HG02678 (cell line): ENCODE measurements at regions not wholly inside any gene's neighbourhood (a gene's known extent, or its start where the extent isn't known, plus 50 kb on each side); places are given as distances from the start of the nearest gene placed in this dataset.
"Not testable (repeated sequence)": the region's sequence is repeated elsewhere in the genome, so short reads cannot be mapped to it uniquely, and the experiment has no call there.

Source experiments
- ATAC-seq: cut with Tn5 transposase; IDR thresholded peaks from one replicate; pipeline ENCODE4 v1.9.1; 2021; ENCODE audit warnings: mild to moderate bottlenecking, moderate library complexity; ENCODE audit not compliant: unreplicated experiment

DNA sequence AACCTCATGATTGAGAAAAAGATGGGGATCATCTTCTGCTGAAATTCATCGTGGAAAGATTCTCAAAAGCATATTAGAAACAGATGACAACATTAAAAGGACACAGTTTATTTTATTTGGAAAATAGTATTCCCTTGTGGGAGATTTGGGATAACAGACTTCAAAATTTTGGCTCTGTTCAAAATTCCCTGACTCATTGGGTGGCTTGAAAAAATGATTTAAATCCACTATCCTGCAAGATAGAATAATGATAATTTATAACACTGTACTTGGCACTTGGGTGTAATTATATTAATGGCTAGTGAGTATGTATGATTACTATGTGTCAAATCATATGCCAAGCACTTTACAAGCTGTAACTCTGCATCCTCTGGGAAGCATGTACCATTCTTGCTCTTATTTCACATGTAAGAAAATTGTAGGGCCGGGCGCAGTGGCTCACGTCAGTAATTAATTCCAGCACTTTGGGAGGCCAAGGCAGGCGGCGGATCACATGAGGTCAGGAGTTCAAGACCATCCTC, 128.8 kb downstream of the LMNTD1 start:
- no peak for ATAC-seq

DNA sequence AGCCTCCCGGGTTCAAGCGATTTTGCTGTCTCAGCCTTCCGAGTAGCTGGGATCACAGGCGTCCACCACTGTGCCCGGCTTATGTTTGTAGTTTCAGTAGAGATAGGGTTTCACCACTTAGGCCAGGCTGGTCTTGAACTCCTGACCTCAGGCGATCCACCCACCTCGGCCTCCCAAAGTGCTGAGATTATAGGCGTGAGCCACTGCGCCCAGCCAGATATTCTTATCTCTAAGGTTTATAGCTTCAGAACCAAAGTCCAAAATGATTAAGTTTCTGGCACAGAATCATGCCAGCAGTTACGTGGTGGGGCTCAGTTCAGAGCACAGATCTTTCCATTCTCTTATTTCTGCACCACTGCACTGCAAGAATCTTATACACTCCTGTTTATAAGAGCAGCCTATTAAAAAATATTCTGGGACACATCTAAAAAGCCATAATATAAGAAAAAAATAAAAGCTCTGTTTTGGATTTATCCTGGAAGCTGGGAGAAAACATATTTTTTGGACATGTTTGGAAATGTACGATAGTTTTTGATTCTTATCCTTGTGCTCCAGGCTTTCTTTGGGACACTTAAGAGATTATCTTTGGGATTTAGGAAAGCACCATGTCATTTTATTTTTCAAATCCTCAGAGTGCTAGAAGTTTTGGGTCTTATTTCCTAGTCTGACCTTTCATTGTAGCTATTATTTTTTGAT, 129.6 kb downstream of the LMNTD1 start:
- ATAC-seq = no peak

DNA sequence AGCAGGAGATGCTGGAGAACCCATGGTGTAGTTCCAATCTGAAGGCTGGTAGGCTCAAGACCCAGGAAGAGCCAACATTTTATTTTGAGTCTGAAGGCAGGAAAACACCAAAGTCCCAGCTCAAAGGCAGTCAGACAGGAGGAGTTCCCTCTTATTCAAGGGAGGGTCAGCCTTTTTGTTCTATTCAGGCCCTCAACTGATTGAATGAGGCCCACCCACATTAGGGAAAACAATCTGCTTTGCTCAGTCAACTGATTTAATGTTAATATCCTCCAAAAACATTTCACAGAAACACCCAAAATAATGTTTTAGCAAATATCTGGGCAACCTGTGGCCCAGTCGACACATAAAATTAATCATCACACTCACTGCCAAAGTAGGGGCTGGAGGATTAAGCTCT, 130.8 kb downstream of the LMNTD1 start:
- no peak for ATAC-seq

DNA sequence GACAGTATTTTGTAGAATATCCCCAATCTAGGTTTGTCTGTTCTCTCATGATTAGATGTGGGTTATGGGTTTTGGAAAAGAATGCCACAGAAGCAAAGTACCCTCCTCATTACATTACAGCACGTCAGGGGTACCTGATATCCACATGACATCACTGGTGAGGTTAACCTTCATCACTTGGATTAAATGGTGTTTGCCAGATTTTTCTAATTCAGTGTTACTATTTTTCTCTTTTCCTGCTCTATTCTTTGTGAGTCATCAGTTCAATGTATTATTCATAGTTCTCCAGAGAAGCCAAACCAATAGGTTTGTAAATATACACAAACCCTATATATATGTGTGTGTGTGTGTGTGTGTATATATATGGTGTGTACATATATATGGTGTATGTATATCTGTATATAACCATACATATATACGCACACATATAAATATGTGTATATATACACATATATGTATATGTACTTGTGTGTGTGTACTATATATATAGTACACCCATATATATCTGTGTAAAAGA, 131.4 kb downstream of the LMNTD1 start:
- ATAC-seq = no peak

DNA sequence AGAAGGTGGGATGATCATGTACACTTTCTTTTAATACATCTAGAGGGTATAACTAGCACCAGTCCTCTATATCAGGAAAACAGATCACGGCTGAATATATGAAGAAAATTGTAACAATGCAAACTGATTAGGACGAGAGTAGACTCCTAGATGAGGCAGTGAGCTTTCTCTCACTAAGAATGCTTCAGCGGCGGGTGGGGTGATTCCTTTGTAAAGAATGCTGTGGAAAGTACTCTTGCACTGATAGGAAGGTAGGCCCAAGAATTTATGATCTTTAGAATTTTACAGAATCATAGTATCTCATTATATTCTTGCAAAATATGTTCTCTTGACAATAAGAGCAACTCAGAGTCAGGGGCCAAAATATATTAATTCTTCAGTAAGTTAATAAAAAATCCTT, 133.0 kb downstream of the LMNTD1 start:
- ATAC-seq = no peak

DNA sequence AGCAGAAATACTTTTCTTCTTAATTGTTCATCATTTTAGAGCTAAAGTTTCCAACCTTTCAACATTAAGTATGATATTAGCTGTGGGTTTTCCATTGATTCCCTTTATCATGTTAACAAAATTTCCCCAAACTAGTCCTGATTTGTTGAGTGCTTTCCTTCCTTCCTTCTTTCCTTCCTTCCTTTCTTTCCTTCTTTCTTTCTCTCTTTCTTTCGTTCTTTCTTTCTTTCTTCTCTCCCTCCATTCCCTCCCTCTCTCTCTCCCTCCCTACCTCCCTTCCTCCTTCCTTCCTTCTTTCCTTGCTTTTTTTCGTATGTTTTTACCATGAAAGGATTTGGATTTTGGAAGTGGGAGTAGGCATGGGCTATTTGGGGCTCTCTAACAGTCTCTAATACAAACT, 133.5 kb downstream of the LMNTD1 start:
- no peak for ATAC-seq

DNA sequence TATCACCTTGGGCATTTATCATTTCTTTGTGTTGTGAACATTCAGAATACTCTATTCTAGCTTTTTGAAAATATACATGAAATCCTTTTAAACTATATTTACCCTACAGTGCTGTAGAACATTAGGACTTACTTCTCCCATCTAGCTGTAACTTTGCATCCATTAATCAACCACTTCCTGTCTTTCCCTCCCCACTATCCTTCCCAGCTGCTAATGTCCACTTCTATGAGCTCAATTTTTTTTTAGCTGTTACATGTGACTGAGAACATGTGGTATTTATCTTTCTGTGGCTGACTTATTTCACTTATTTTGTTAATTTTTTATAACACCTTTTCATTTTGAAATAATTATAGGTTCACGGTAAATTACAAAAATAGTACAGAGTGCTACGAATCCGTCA, 136.0 kb downstream of the LMNTD1 start:
- no peak for ATAC-seq

DNA sequence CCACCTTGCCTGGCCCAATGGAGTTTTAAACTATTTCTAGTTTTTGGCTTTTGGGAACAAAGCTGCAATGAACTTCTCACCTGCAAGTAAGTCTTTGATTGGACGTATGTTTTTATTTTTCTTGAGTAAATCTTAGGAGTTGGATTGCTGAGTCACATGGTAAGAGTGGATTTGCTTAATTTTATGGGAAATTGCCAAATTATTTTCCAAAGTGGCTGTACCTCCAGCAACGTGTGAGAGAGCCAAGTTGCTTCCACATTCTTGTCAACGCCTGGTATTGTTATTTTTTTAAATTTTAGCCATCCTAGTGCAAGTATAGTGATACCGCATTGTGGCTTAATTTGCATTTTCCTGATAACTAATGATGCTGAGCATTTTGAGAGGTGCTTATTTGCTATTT, 136.6 kb downstream of the LMNTD1 start:
- no peak for ATAC-seq

DNA sequence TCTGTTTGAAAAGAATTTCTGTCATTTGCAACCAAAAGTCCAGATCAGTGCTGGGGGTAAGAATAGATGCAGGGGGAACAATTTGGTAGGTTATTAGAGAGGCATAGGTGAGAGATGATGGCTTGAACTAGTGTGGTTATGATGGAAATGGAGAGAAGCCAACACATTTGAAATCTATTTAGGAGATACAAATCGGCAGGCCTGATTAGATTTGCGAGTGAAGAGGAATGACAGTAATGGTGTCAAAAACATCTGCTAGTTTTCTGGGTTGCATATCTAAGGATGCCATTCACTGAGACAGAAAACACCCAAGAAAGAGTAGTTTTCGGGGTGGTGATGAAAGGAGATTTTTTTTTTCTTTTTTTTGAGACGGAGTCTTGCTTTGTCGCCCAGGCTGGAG, 138.1 kb downstream of the LMNTD1 start:
- no peak for ATAC-seq

DNA sequence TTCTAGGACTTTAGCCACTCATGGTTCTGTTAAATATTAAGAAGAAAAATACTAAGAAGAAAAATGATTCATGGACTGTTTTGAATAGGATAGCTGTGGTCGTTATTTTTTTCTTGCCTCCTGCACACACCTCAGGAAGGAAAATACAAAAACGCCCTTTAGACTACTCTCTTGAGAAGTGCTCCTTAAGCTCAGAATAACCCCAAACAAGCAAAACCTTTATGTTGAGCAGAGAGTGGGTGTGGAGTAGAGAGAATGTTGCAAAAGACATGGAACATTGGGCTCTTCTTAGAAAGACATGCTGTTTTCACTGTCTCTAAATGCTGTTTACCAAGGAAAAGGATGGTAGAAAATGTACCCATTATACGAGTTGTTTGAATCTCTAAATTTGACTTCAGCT, 140.3 kb downstream of the LMNTD1 start:
- no peak for ATAC-seq

DNA sequence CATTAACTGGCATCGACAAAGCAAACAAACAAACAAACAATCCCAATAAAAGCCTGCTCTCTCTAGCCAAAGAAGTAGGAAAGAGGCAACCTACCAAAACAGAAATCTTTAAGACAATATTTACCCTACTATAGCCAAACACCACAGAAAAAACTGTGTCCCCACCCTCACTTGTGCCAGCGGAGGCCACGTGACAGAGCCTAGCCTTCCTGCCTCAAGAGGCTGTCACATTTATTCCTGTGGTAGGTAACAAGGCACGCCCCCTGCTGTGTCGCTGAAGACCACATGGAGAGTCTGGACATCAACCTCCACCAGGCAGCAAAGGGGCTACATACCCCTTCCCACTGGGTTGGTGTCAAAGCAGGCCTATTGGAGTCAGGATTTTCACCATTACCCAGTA, 148.1 kb downstream of the LMNTD1 start:
- no peak for ATAC-seq

DNA sequence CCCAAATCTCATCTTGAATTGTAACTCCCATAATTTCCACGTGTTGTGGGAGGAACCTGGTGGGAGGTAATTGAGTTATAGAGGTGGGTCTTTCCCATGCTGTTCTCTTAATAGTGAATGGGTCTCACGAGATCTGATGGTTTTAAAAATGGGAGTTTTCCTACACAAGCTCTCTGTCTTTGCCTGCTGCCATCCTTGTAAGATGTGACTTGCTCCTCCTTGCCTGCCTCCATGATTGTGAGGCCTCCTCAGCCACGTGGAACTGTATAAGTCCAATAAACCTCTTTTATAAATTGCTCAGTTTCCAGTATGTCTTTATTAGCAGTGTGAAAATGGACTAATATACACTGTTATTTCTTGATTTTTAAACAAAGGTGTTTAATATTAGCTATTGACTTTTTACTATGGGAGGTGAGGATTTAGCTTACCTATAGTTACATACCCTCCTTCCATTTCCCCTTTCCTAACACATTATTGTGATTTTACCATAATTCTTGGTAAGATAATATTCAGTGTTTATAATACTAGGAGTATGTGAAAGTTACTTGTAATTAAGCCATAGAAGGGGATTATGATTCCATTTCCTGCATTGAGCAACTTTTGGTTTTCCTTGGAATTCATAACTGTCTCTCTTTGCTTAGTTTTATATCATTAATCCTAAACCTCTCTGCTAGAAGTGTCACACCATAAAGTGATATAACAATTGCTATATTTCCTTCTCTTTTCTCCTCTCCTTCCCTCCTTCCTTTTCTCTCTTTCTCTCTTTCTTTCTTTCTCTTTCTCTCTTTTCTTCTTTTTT, 151.0 kb upstream of the KRAS start:
- ATAC-seq = no peak

DNA sequence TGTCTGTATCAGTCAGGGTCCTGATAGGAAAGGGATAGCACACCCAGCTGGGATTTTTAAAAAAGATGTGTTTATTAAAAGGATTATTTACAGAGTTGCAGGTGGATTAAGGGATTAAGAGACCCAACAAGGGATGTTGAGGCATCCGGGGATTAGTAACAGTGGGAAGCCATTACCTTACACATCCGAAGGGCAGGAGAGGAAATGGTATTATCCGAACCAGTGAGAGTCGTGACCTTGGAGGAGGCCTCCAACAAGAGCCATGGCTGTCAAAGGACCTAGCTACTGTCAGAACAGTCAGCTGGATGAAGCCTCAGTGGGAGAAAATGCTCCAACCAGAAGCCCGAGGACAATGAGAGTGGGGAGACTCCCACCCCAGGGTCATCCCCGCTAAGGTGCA, 146.3 kb upstream of the KRAS start:
- ATAC-seq = no peak

DNA sequence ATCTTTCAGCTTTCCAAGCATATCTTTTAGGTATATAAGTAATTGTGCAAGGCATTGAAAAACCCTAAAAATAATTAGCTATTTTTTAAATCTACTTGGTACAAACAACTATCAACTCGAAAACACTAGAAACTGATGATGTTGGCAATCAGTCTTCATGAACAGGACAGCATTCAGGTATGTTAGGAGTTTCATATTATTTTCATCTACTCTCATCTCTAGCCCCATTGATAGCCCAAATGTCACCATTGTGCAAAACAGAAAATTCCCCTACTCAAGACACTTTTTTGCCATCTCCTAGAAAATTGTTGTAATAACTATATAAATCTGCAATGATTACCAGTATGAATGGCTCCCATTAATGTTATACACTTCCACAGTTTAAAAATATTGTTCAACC, 144.5 kb upstream of the KRAS start:
- ATAC-seq = no peak

DNA sequence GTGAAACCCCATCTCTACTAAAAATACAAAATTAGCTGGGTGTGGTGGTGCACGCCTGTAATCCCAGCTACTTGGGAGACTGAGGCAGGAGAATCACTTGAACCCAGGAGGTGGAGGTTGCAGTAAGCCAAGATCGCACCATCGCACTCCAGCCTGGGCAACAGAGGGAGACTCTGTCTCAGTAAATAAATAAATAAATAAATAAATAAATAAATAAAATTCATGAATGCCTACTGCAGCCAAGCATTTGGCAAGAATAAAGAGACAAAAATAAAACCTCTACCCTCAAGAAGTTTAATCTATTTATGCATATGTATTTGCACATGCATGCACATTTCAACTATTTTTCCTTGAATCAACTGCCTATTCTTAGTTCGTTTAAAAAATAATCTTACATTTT, 144.0 kb upstream of the KRAS start:
- not testable (repeated sequence) for ATAC-seq

DNA sequence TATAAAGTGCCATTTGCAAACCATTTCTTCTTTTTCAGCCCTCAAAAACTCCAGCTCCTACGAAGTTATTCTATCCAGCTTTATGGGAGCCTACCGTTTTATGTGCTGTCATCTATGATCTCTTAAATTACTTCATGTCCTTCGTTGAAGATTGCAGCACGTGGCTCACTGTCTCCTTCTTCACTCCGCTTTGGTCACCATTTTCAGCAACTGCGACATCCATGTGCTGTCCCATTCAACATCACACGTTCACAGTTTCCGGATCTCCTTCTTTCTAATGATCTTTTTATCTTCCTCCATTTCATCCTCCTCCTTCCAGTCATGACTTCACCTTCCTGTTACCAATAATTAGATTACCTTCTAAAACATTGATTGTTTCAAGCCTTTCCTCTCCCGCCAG, 143.3 kb upstream of the KRAS start:
- ATAC-seq = no peak

DNA sequence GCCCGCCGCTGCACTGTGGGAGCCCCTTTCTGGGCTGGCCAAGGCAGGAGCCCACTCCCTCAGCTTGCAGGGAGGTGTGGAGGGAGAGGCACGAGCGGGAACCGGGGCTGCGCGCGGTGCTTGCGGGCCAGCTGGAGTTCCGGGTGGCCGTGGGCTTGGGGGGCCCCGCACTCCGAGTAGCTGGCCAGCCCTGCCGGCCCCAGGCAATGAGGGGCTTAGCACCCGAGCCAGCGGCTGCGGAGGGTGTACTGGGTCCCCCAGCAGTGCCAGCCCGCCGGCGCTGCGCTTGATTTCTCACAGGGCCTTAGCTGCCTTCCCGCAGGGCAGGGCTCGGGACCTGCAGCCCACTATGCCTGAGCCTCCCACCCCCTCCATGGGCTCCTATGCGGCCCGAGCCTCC, 140.6 kb upstream of the KRAS start:
- ATAC-seq = not testable (repeated sequence)

DNA sequence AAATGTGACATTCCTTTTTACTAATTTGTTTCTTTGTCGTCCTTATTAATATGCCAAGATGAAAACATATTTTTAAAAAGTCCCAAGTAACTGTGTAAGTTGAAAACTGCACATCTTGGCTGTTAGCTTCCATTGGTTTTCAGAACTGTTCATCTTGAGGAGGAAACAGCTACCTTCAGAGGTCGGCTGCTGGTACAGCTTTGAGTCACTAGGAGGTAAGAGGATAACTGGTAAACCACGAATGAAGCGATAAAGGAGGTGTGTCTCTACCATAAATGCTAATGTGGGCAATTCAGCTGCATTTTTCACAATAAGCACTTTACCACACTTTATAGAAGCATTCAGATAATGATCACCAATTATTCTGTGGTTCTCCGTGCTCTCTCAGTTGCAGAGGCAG, 137.5 kb upstream of the KRAS start:
- no peak for ATAC-seq

DNA sequence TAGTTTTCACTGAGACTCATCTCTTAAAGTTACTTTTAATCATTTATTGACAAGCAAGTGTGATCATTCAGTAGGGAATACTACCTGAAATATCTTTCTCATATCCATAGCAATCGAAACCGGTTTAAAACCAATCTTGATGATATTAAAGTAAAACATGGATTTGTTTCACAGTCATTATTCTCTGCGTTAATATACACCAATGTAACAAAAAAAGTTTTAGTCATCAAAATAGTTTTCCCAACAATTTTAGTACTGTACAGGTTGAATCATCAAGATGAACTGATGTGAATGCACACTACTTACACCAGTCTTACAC, 137.0 kb upstream of the KRAS start:
- ATAC-seq = no peak

DNA sequence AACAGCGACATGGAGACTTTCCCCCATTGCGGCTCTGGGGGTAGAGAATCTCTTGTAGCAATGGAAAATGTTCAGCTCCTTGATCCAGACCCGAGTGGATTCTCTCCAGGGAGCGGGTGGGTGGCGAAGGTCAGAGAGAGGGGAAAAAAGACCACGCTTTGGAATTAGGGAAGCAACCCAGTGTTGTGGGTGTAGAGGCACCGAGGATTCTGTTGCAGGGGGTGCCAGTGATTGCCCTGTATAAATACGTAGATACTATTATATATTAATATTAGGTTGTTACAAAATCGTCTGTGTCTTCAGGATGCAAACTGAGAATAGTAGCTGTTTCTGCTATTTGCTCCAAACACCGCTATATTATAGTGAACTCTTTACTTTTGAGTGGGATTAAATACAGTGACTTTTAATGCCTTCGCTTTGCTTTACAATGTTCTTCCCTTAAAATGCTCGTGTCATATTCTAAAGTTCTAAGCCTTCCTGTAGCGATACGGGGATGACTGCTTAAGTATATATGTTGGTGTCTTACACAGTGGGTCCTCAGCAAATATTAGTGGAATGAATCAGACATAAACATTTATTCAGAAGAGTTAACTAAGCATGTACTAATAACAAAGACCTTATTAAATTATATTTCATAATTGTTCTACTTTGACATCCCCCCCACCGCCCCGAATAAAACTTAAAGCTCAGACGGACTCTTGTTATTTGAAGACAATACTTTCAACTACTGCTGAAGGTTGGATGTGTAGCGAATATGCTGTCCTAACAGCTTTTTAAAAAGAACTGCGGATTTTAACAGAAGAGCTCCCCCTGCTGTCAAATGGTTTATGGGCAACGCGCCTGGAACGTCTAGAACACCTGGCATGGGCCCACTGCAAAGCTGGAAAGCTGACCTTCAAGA, 136.4 kb upstream of the KRAS start:
- ATAC-seq = no peak

DNA sequence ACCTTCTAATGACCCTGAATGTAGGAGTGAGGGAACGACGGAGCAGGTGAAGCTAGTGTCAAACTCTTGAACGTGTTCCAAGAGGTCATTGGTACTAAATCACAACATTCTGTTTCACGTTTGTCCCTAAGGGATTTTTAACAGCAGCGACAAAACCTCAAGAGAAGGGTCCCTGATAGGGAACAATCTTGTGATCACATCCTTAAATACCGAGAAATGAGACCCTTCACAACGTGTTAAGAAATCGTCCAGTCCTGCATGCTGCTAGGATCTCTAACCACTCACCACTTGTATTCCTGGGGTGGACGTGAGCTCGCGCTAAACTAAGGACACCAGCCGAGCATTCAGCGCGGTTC, 134.1 kb upstream of the KRAS start:
- ATAC-seq = no peak
